ENCODE measurements at regions not wholly inside any gene's neighbourhood (a gene's known extent, or its start where the extent isn't known, plus 50 kb on each side); places are given as distances from the start of the nearest gene placed in this dataset.
A peak's percentile ranks its signal among the peaks of the same experiment; 100 is the strongest.

DNA sequence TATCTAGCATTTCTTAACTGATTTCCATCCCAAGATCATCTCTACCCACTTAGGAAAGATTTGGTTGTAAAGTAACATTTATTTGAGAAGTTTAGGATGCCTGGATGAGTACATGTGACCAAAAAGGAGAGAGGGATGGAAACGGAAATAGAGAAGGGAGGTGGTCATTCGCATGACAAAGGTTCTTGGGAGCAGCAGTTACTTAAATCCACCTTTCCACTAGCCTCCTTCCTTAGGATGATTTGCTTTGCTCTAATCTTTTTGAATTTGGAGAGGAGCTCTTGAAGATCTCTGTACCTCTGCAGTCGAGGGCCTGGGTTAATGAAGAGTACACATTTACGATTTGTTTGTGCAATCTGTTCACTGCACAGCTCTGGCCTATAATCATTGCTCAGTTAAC is 623.5 kb downstream of the EPHA4 start:
- 58 to 69% methylated on average over 4 of the region's 4 CpGs for WGBS, 2 donors
- H3K36me3 ChIP-seq (replicated peaks in 1 of 2; ENCODE audit: insufficient read depth in 1 of 2, low read depth in 2 of 2) = no peaks in the 10 kb centered on the region
- H3K27ac ChIP-seq = no peak overlapping the region
- H3K9me3 ChIP-seq = no peaks in the 10 kb centered on the region
- DNase-seq = no peak
- intact Hi-C loops (cut with DNase I) = no loop called here
- no peak for ATAC-seq
- no peak overlapping the region for H3K4me3 ChIP-seq
- H3K27me3 ChIP-seq = no peaks in the 10 kb centered on the region
- no peak for TF ChIP-seq POLR2A (IDR thresholded peaks at IDR 0.05)
- TF ChIP-seq, protein P1, sequence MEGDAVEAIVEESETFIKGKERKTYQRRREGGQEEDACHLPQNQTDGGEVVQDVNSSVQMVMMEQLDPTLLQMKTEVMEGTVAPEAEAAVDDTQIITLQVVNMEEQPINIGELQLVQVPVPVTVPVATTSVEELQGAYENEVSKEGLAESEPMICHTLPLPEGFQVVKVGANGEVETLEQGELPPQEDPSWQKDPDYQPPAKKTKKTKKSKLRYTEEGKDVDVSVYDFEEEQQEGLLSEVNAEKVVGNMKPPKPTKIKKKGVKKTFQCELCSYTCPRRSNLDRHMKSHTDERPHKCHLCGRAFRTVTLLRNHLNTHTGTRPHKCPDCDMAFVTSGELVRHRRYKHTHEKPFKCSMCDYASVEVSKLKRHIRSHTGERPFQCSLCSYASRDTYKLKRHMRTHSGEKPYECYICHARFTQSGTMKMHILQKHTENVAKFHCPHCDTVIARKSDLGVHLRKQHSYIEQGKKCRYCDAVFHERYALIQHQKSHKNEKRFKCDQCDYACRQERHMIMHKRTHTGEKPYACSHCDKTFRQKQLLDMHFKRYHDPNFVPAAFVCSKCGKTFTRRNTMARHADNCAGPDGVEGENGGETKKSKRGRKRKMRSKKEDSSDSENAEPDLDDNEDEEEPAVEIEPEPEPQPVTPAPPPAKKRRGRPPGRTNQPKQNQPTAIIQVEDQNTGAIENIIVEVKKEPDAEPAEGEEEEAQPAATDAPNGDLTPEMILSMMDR (IDR thresholded peaks at IDR 0.05) = no peak
- H3K4me1 ChIP-seq = no peaks in the 10 kb centered on the region

DNA sequence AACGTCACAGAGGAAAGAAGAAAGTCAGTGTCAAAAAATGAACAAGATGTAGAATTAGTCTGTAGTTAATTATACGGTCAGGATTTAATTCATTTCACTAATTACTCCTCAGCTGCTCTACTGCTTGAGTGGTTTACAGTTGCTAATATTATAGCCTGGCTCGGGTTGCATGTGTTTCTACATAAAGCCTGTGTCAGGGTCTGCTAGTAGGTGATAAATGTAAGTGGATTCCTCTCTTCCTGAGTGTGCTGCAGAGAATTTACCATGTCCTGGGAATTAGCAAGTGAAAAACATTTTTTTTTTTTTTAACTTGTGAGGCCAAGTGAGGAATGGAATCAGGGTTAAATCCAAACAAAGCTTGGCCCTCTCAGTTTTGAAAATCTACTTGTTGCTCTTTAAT is 622.6 kb downstream of the EPHA4 start:
- ATAC-seq = no peak
- intact Hi-C loops (cut with DNase I) = no loop called here
- H3K36me3 ChIP-seq (replicated peaks in 1 of 2; ENCODE audit: insufficient read depth in 1 of 2, low read depth in 2 of 2) = no peaks in the 10 kb centered on the region
- H3K9me3 ChIP-seq = no peaks in the 10 kb centered on the region
- H3K4me3 ChIP-seq = no peak overlapping the region
- no peaks in the 10 kb centered on the region for H3K27me3 ChIP-seq
- no peak overlapping the region for H3K27ac ChIP-seq
- WGBS, 2 donors = 44 to 45% methylated on average over 3 of the region's 3 CpGs
- no peaks in the 10 kb centered on the region for H3K4me1 ChIP-seq
- TF ChIP-seq POLR2A (IDR thresholded peaks at IDR 0.05) = no peak
- TF ChIP-seq, protein P1 (IDR thresholded peaks at IDR 0.05) = no peak
- DNase-seq = no peak

DNA sequence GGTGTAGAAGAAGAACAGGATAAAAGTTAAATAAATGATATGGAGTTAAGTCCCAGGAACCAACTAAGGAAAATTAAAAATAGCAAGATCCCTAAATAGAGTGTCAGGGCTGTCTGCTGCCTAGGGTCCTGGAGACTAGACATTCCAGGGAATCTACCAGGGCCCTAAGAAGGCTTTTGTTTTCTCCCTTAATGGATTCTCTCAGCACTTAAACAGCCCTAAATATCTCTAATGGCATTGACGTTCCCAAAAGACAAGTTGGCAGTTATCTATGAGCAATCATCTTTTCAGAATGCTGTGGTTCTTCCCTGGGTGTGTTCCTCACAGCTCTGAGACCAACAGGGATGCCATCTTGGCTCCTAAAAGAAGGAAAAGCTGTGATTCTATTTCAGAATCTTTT is 616.3 kb downstream of the EPHA4 start:
- Histone ChIP-seq H3K27me3 (no peaks in the 10 kb centered on the region), H3K4me1 (peaks cover 9% of the 10 kb centered on the region), H3K27ac (no peak overlapping the region), H3K36me3 (replicated peaks in 1 of 2; ENCODE audit: insufficient read depth in 1 of 2, low read depth in 2 of 2) (no peaks in the 10 kb centered on the region), H3K9me3 (no peaks in the 10 kb centered on the region), H3K4me3 (no peak overlapping the region)
- ATAC-seq (no peak), DNase-seq (no peak)
- intact Hi-C loops (cut with DNase I) = no loop called here
- 23 to 24% methylated on average over 1 of the region's 1 CpG for WGBS, 2 donors
- TF ChIP-seq POLR2A (IDR thresholded peaks at IDR 0.05) = no peak

DNA sequence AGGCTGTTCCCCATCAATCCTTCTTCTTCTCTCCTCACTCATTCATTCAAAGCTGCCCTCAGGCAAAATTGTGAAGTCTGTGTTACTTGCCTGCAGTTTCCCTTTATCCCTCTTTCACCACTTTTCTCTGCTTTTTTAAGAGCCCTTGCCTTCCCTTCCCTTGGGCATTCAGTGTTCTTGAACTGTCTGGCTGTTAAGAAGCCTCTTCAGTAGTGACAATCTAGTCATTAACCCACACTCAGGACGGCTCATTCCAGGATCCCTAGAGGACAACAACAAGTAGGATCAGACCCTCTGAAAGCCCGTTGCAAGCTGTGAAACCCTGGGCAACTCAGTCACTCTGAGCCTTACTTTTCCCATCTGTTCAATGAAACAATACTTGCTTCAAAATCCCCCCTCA is 615.7 kb downstream of the EPHA4 start:
- no peak for DNase-seq
- TF ChIP-seq, protein P1 (IDR thresholded peaks at IDR 0.05) = no peak
- no peak for TF ChIP-seq POLR2A (IDR thresholded peaks at IDR 0.05)
- Histone ChIP-seq H3K4me1 (peaks cover 9% of the 10 kb centered on the region), H3K9me3 (no peaks in the 10 kb centered on the region), H3K27ac (no peak overlapping the region), H3K4me3 (no peak overlapping the region), H3K36me3 (replicated peaks in 1 of 2; ENCODE audit: insufficient read depth in 1 of 2, low read depth in 2 of 2) (no peaks in the 10 kb centered on the region), H3K27me3 (no peaks in the 10 kb centered on the region)
- intact Hi-C loops (cut with DNase I) = no loop called here
- WGBS, 2 donors = 28 to 38% methylated on average over 2 of the region's 2 CpGs
- ATAC-seq = no peak

DNA sequence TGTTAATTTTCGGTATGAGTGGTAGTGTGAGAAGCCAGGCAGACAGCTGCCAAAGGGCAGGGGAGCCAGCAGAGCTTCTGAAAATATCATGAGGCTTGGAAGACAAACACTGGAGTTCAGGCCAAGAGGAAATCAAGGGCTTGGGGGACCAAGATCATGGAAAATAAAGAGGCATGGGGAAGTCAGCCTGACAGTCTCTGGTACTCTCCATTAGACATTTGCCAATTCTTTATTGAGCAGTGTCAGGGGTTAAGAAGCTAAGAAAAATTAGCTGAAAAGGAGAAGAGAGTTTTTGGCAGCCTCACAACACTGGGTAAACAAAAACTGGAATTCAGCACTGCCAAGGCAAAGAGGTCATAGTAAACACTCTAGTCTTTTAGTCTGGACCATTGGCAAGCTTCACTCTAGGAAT is 612.7 kb downstream of the EPHA4 start:
- no peak for ATAC-seq
- H3K36me3 ChIP-seq (replicated peaks in 1 of 2; ENCODE audit: insufficient read depth in 1 of 2, low read depth in 2 of 2) = no peaks in the 10 kb centered on the region

More for the DNA sequence above, 612.7 kb downstream of the EPHA4 start:
- 16 to 23% methylated on average over 1 of the region's 1 CpG for WGBS, 2 donors
- Histone ChIP-seq H3K4me1 (peaks cover 9% of the 10 kb centered on the region), H3K27ac (no peak overlapping the region), H3K4me3 (no peak overlapping the region), H3K27me3 (no peaks in the 10 kb centered on the region), H3K9me3 (no peaks in the 10 kb centered on the region)
- intact Hi-C loops (cut with DNase I) = no loop called here
- peak in 2 of 4 donors; percentile 9 to 28 for DNase-seq
- TF ChIP-seq, protein P1 (IDR thresholded peaks at IDR 0.05) = no peak
- TF ChIP-seq POLR2A (IDR thresholded peaks at IDR 0.05) = no peak

Measured in body of pancreas (tissue), 4 donors.